GM23338 (cell line): ENCODE measurements at regions not wholly inside any gene's neighbourhood (a gene's known extent, or its start where the extent isn't known, plus 50 kb on each side); places are given as distances from the start of the nearest gene placed in this dataset.

Experiments used
- ATAC-seq: fragments of 200-7000 bp; cut with Tn5 transposase; 3 replicates; pipeline ENCODE4 v1.9.1; 2020
- DNase-seq: peaks from one replicate; pipeline ENCODE4 v3.0.0-alpha.2; 2015; ENCODE audit warnings: low spot score
- H2AFZ ChIP-seq: fragments of 200-600 bp; sonication (generic); 2 replicates; pipeline ENCODE4 v1.8.0; 2016; ENCODE audit warnings: antibody characterized with exemption, mild to moderate bottlenecking, moderate library complexity
- H3F3A ChIP-seq: fragments of 200-600 bp; sonication (generic); replicated peaks from 2 replicates; pipeline ENCODE4 v1.8.0; 2017; ENCODE audit warnings: antibody characterized with exemption, mixed run types, low read depth
- H3K27ac ChIP-seq: fragments of 200-600 bp; sonication (generic); 2 replicates; pipeline ENCODE4 v1.6.1; 2016; ENCODE audit warnings: low read depth
- H3K27me3 ChIP-seq: fragments of 200-600 bp; sonication (generic); 2 replicates; pipeline ENCODE4 v1.8.0; 2016; ENCODE audit warnings: mild to moderate bottlenecking, mixed run types, moderate library complexity; ENCODE audit not compliant: insufficient read depth
- H3K36me3 ChIP-seq: fragments of 200-600 bp; sonication (generic); 2 replicates; pipeline ENCODE4 v1.8.0; 2016; ENCODE audit warnings: mild to moderate bottlenecking; ENCODE audit not compliant: insufficient read depth
- H3K4me1 ChIP-seq: fragments of 200-600 bp; sonication (generic); 2 replicates; pipeline ENCODE4 v1.8.0; 2016; ENCODE audit warnings: mild to moderate bottlenecking, moderate library complexity; ENCODE audit not compliant: insufficient read depth
- H3K4me2 ChIP-seq: fragments of 200-600 bp; sonication (generic); 2 replicates; pipeline ENCODE4 v1.7.1; 2017; ENCODE audit warnings: mixed run types
- H3K4me3 ChIP-seq: fragments of 200-600 bp; sonication (generic); 2 replicates; pipeline ENCODE4 v1.6.1; 2016; ENCODE audit warnings: mixed run types
- H3K79me2 ChIP-seq: fragments of 200-600 bp; sonication (generic); replicated peaks from 2 replicates; pipeline ENCODE4 v1.8.0; 2017; ENCODE audit warnings: mild to moderate bottlenecking; ENCODE audit not compliant: insufficient read depth
- H3K9me2 ChIP-seq: fragments of 200-600 bp; sonication (generic); 2 replicates; pipeline ENCODE4 v1.8.0; 2017; ENCODE audit not compliant: insufficient read depth
- H4K20me1 ChIP-seq: fragments of 200-600 bp; sonication (generic); replicated peaks from 2 replicates; pipeline ENCODE4 v1.8.0; 2017; ENCODE audit warnings: mild to moderate bottlenecking; ENCODE audit not compliant: insufficient read depth
- H3K27ac Mint-ChIP-seq: 2 replicates; pipeline ENCODE4 v1.8.0; 2020; ENCODE audit warnings: inconsistent platforms, mild to moderate bottlenecking, moderate library complexity, mixed read lengths
- H3K27me3 Mint-ChIP-seq: 3 replicates; pipeline ENCODE4 v1.8.0; 2022; ENCODE audit warnings: low read depth, mild to moderate bottlenecking, moderate library complexity, mixed read lengths, inconsistent platforms; ENCODE audit not compliant: insufficient read depth, poor library complexity
- H3K36me3 Mint-ChIP-seq: 3 replicates; pipeline ENCODE4 v1.8.0; 2021; ENCODE audit warnings: low read depth, mild to moderate bottlenecking, inconsistent platforms, moderate library complexity, mixed read lengths
- H3K4me1 Mint-ChIP-seq: 3 replicates; pipeline ENCODE4 v1.8.0; 2020; ENCODE audit warnings: mild to moderate bottlenecking, inconsistent platforms, mixed read lengths
- H3K4me3 Mint-ChIP-seq: 3 replicates; pipeline ENCODE4 v1.8.0; 2021; ENCODE audit warnings: moderate library complexity, mild to moderate bottlenecking, inconsistent platforms, mixed read lengths
- H3K9me3 Mint-ChIP-seq: 3 replicates; pipeline ENCODE4 v1.8.0; 2020; ENCODE audit warnings: moderate library complexity, mild to moderate bottlenecking, inconsistent platforms, mixed read lengths
- CTCF ChIP-seq, 2 experiments: fragments of 200-600 bp in 1 of 2; sonication (generic) in 1 of 2; conservative IDR thresholded peaks; 2 replicates each; pipeline versions ENCODE4 v1.5.1 to v1.6.1; 2016 to 2017; ENCODE audit warnings: antibody characterized with exemption in 2 of 2, low read depth in 2 of 2, mild to moderate bottlenecking in 2 of 2, moderate library complexity in 1 of 2
- EZH2 ChIP-seq: fragments of 200-600 bp; sonication (generic); IDR thresholded peaks from one replicate; pipeline ENCODE4 v1.8.0; 2017; ENCODE audit warnings: antibody characterized with exemption, mild to moderate bottlenecking, low read depth; ENCODE audit not compliant: unreplicated experiment
- EZH2phosphoT487 ChIP-seq: fragments of 200-600 bp; sonication (generic); IDR thresholded peaks from one replicate; pipeline ENCODE4 v1.8.1; 2018; ENCODE audit warnings: antibody characterized with exemption; ENCODE audit not compliant: unreplicated experiment
- STAT1 ChIP-seq: IDR thresholded peaks from one replicate; pipeline ENCODE4 v1.6.1; 2016; ENCODE audit warnings: antibody characterized with exemption; ENCODE audit not compliant: unreplicated experiment
- ZNF114 ChIP-seq: fragments of 250-450 bp; sonication (Bioruptor Pico); IDR thresholded peaks from 2 replicates; pipeline ENCODE4 v1.5.0; 2020; ENCODE audit warnings: mild to moderate bottlenecking, moderate library complexity
- ZNF331 ChIP-seq: fragments of 250-450 bp; sonication (Bioruptor Pico); IDR thresholded peaks from 2 replicates; pipeline ENCODE4 v1.5.0; 2020; ENCODE audit warnings: low read depth, mild to moderate bottlenecking, moderate library complexity
- TF ChIP-seq, protein P1 (sequence below): IDR thresholded peaks from one replicate; pipeline ENCODE4 v1.6.1; 2018; ENCODE audit warnings: antibody characterized with exemption; ENCODE audit not compliant: unreplicated experiment
- TF ChIP-seq, protein P2 (sequence below): fragments of 250-450 bp; sonication (Bioruptor Pico); IDR thresholded peaks from 2 replicates; pipeline ENCODE4 v1.5.0; 2020; ENCODE audit warnings: mild to moderate bottlenecking, moderate library complexity

GRCh38 chr3:5545719-5546118 is 358.2 kb downstream of the EDEM1 start (continued):
- TF ChIP-seq CTCF (conservative IDR thresholded peaks at IDR 0.05; ENCODE audit: low read depth in 2 of 2) (no peak), EZH2 (no peak), EZH2phosphoT487 (no peak), ZNF331 (no peak)
- TF ChIP-seq, protein P1, sequence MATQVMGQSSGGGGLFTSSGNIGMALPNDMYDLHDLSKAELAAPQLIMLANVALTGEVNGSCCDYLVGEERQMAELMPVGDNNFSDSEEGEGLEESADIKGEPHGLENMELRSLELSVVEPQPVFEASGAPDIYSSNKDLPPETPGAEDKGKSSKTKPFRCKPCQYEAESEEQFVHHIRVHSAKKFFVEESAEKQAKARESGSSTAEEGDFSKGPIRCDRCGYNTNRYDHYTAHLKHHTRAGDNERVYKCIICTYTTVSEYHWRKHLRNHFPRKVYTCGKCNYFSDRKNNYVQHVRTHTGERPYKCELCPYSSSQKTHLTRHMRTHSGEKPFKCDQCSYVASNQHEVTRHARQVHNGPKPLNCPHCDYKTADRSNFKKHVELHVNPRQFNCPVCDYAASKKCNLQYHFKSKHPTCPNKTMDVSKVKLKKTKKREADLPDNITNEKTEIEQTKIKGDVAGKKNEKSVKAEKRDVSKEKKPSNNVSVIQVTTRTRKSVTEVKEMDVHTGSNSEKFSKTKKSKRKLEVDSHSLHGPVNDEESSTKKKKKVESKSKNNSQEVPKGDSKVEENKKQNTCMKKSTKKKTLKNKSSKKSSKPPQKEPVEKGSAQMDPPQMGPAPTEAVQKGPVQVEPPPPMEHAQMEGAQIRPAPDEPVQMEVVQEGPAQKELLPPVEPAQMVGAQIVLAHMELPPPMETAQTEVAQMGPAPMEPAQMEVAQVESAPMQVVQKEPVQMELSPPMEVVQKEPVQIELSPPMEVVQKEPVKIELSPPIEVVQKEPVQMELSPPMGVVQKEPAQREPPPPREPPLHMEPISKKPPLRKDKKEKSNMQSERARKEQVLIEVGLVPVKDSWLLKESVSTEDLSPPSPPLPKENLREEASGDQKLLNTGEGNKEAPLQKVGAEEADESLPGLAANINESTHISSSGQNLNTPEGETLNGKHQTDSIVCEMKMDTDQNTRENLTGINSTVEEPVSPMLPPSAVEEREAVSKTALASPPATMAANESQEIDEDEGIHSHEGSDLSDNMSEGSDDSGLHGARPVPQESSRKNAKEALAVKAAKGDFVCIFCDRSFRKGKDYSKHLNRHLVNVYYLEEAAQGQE, result no peak

DNA sequence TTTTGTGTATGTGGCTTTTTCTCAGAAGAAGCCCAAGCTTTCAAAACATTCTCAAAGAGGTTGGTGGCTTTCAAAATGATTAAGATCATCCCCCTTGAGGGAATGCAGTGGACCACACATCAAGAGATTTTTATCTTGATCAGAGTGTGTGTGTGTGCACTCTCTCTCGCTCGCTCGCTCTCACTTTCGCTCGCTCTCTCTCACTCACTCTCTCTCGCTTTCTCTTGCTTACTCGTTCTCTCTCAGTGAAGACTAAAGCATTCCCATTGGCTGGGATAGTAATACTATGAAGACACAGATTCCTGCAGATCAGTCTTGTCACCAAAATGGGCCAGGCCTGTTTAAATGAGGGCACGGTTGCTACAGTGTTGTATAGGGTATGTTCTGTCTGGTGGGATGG is 365.7 kb downstream of the EDEM1 start:
- no peak overlapping the region for H3K4me3 Mint-ChIP-seq
- peaks cover 85% of the 10 kb centered on the region for H3K9me3 Mint-ChIP-seq
- Histone ChIP-seq H2AFZ (no peak overlapping the region), H3K9me2 (no peaks in the 10 kb centered on the region), H3K27ac (no peak overlapping the region), H3K27me3 (no peaks in the 10 kb centered on the region), H3K79me2 (no peaks in the 10 kb centered on the region), H3F3A (no peaks in the 10 kb centered on the region), H4K20me1 (no peaks in the 10 kb centered on the region), H3K4me3 (no peak overlapping the region), H3K4me1 (no peaks in the 10 kb centered on the region), H3K36me3 (peaks cover 20% of the 10 kb centered on the region; the same call in 1 of the 2 replicates), H3K4me2 (no peak overlapping the region)
- no peak for DNase-seq
- H3K27ac Mint-ChIP-seq, result no peak overlapping the region
- no peak for ATAC-seq
- no peaks in the 10 kb centered on the region for H3K4me1 Mint-ChIP-seq
- H3K36me3 Mint-ChIP-seq, result peaks cover 7% of the 10 kb centered on the region; the same call in 2 of the 3 replicates
- no peaks in the 10 kb centered on the region for H3K27me3 Mint-ChIP-seq
- TF ChIP-seq ZNF114 (no peak), STAT1 (no peak), ZNF331 (no peak), EZH2phosphoT487 (no peak)
- TF ChIP-seq, protein P2, sequence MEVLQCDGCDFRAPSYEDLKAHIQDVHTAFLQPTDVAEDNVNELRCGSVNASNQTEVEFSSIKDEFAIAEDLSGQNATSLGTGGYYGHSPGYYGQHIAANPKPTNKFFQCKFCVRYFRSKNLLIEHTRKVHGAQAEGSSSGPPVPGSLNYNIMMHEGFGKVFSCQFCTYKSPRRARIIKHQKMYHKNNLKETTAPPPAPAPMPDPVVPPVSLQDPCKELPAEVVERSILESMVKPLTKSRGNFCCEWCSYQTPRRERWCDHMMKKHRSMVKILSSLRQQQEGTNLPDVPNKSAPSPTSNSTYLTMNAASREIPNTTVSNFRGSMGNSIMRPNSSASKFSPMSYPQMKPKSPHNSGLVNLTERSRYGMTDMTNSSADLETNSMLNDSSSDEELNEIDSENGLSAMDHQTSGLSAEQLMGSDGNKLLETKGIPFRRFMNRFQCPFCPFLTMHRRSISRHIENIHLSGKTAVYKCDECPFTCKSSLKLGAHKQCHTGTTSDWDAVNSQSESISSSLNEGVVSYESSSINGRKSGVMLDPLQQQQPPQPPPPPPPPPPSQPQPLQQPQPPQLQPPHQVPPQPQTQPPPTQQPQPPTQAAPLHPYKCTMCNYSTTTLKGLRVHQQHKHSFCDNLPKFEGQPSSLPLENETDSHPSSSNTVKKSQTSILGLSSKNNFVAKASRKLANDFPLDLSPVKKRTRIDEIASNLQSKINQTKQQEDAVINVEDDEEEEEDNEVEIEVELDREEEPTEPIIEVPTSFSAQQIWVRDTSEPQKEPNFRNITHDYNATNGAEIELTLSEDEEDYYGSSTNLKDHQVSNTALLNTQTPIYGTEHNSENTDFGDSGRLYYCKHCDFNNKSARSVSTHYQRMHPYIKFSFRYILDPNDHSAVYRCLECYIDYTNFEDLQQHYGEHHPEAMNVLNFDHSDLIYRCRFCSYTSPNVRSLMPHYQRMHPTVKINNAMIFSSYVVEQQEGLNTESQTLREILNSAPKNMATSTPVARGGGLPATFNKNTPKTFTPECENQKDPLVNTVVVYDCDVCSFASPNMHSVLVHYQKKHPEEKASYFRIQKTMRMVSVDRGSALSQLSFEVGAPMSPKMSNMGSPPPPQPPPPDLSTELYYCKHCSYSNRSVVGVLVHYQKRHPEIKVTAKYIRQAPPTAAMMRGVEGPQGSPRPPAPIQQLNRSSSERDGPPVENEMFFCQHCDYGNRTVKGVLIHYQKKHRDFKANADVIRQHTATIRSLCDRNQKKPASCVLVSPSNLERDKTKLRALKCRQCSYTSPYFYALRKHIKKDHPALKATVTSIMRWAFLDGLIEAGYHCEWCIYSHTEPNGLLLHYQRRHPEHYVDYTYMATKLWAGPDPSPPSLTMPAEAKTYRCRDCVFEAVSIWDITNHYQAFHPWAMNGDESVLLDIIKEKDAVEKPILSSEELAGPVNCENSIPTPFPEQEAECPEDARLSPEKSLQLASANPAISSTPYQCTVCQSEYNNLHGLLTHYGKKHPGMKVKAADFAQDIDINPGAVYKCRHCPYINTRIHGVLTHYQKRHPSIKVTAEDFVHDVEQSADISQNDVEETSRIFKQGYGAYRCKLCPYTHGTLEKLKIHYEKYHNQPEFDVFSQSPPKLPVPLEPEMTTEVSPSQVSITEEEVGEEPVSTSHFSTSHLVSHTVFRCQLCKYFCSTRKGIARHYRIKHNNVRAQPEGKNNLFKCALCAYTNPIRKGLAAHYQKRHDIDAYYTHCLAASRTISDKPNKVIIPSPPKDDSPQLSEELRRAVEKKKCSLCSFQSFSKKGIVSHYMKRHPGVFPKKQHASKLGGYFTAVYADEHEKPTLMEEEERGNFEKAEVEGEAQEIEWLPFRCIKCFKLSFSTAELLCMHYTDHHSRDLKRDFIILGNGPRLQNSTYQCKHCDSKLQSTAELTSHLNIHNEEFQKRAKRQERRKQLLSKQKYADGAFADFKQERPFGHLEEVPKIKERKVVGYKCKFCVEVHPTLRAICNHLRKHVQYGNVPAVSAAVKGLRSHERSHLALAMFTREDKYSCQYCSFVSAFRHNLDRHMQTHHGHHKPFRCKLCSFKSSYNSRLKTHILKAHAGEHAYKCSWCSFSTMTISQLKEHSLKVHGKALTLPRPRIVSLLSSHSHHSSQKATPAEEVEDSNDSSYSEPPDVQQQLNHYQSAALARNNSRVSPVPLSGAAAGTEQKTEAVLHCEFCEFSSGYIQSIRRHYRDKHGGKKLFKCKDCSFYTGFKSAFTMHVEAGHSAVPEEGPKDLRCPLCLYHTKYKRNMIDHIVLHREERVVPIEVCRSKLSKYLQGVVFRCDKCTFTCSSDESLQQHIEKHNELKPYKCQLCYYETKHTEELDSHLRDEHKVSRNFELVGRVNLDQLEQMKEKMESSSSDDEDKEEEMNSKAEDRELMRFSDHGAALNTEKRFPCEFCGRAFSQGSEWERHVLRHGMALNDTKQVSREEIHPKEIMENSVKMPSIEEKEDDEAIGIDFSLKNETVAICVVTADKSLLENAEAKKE, result no peak
- TF ChIP-seq, protein P1, result no peak
